Parathyroid adenoma (tissue), 2 donors: ENCODE measurements at regions not wholly inside any gene's neighbourhood (a gene's known extent, or its start where the extent isn't known, plus 50 kb on each side); places are given as distances from the start of the nearest gene placed in this dataset.

Experiments used
- H2AFZ ChIP-seq: fragments of 300-600 bp; sonication (generic); one replicate; pipeline ENCODE4 v1.7.0; 2017; ENCODE audit warnings: antibody characterized with exemption, mild to moderate bottlenecking
- H3K27ac ChIP-seq: fragments of 300-600 bp; sonication (generic); one replicate; pipeline ENCODE4 v1.7.0; 2017
- H3K27me3 ChIP-seq: fragments of 300-600 bp; sonication (generic); one replicate; pipeline ENCODE4 v1.7.0; 2017; ENCODE audit warnings: low read length; ENCODE audit not compliant: control insufficient read depth, insufficient read depth
- H3K36me3 ChIP-seq: fragments of 300-600 bp; sonication (generic); one replicate; pipeline ENCODE4 v1.7.0; 2017; ENCODE audit warnings: low read length; ENCODE audit not compliant: control insufficient read depth, insufficient read depth
- H3K4me1 ChIP-seq: fragments of 300-600 bp; sonication (generic); one replicate; pipeline ENCODE4 v1.7.0; 2017; ENCODE audit warnings: control low read depth
- H3K4me2 ChIP-seq: fragments of 300-600 bp; sonication (generic); one replicate; pipeline ENCODE4 v1.7.0; 2017; ENCODE audit warnings: low read length
- H3K4me3 ChIP-seq: fragments of 300-600 bp; sonication (generic); one replicate; pipeline ENCODE4 v1.7.0; 2017; ENCODE audit warnings: low read depth, low read length
- H3K79me2 ChIP-seq: fragments of 300-600 bp; sonication (generic); one replicate; pipeline ENCODE4 v1.7.0; 2017; ENCODE audit warnings: control low read depth
- H3K9ac ChIP-seq: fragments of 300-600 bp; sonication (generic); one replicate; pipeline ENCODE4 v1.7.0; 2017; ENCODE audit warnings: mild to moderate bottlenecking
- H3K9me3 ChIP-seq: fragments of 300-600 bp; sonication (generic); one replicate; pipeline ENCODE4 v1.7.0; 2017; ENCODE audit warnings: low read length; ENCODE audit not compliant: control insufficient read depth
- TF ChIP-seq, protein P1 (sequence below): fragments of 300-600 bp; sonication (generic); IDR thresholded peaks from one replicate; pipeline ENCODE4 v1.7.0; 2017; ENCODE audit warnings: antibody characterized with exemption, mild to moderate bottlenecking
- donor health status: primary hyperparathyroidism.

DNA sequence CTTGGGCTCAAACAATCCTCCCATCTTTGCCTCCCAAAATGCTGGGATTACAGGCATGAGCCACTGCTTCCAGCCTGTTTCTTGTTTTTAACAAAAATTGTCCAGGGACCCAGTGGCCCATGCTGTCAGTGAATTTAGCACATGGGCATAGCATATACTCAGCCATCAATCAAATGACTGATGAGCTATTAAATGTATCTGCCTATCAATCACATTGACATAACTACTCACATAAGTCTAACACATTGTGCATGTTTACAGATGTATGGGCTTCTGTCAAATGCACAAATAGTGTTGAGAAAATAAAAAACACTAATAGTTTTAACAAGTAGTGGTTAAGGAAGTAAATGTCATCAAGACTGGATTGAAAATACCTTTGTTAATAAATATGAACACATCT is 249.4 kb downstream of the COX18 start:
- H2AFZ ChIP-seq: no peak overlapping the region
- no peaks in the 10 kb centered on the region for H3K4me1 ChIP-seq
- no peaks in the 10 kb centered on the region for H3K27me3 ChIP-seq
- no peaks in the 10 kb centered on the region for H3K79me2 ChIP-seq
- no peak overlapping the region for H3K9ac ChIP-seq
- H3K36me3 ChIP-seq: no peaks in the 10 kb centered on the region
- H3K9me3 ChIP-seq: no peaks in the 10 kb centered on the region
- no peak overlapping the region for H3K4me2 ChIP-seq
- TF ChIP-seq, protein P1, sequence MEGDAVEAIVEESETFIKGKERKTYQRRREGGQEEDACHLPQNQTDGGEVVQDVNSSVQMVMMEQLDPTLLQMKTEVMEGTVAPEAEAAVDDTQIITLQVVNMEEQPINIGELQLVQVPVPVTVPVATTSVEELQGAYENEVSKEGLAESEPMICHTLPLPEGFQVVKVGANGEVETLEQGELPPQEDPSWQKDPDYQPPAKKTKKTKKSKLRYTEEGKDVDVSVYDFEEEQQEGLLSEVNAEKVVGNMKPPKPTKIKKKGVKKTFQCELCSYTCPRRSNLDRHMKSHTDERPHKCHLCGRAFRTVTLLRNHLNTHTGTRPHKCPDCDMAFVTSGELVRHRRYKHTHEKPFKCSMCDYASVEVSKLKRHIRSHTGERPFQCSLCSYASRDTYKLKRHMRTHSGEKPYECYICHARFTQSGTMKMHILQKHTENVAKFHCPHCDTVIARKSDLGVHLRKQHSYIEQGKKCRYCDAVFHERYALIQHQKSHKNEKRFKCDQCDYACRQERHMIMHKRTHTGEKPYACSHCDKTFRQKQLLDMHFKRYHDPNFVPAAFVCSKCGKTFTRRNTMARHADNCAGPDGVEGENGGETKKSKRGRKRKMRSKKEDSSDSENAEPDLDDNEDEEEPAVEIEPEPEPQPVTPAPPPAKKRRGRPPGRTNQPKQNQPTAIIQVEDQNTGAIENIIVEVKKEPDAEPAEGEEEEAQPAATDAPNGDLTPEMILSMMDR: no peak
- no peak overlapping the region for H3K4me3 ChIP-seq
- peak overlapping the region; percentile 24 for H3K27ac ChIP-seq

DNA sequence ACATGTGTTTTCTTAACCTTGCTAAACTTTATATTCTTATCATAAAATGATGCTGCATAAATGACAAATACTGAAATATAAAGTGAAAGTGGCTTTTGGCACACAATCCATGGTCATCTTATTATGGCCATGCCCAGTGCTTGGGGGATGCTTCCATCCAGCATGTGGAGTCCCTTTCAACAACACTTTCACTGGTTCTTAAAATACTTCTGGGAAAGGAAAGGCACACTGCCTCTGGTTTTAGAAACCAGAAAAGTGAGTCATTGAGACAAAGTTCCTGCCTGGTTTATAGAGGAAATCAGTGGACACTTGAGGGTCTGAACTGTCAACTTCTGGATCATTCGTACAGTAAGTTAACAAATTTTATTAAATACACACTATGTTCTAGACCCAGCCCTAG is 248.0 kb upstream of the ADAMTS3 start:
- TF ChIP-seq, protein P1: no peak
- no peak overlapping the region for H2AFZ ChIP-seq
- H3K79me2 ChIP-seq: no peaks in the 10 kb centered on the region
- H3K4me2 ChIP-seq: no peak overlapping the region
- H3K9me3 ChIP-seq: no peaks in the 10 kb centered on the region
- H3K9ac ChIP-seq: no peak overlapping the region
- H3K36me3 ChIP-seq: no peaks in the 10 kb centered on the region
- no peak overlapping the region for H3K4me3 ChIP-seq
- no peaks in the 10 kb centered on the region for H3K27me3 ChIP-seq
- H3K27ac ChIP-seq: no peak overlapping the region
- H3K4me1 ChIP-seq: no peaks in the 10 kb centered on the region

DNA sequence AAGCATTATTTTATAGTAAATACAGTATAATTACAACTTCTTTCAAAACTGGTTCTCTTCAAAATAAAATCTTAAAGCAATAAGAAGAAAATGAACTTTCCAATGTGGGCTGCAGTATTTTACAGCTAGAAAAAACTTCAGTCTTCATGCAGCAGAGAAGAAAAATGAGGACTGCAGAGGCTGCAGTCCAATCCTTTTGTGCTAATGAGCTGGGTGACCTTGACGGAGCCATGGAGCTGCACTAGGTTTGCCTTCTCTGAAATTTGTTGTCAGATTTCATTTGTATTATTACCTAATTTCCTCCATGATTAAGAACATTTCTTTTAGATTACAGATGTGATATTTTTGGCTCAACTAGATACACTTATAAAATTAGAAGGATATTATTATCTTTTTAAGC is 245.2 kb upstream of the ADAMTS3 start:
- Histone ChIP-seq H3K27ac (no peak overlapping the region), H3K9ac (no peak overlapping the region)

DNA sequence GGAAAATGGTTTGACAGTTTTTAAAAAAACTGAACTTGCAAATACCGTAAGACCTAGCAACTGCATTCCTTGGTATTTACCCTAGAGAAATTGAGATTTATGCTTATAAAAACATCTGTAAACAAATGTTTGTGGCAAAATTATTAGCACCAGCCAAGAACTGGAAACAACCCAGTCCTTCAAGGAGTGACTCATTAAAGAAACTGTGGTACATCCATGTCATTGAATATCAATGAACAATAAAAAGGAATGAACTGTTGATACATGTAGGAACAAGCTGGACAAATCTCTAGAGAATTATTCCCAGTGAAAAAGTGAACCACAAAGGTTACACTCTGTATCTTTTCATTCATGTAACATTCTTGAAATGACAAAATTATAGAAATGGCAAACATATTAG is 240.2 kb upstream of the ADAMTS3 start:
- Histone ChIP-seq H3K4me3 (no peak overlapping the region), H3K27me3 (no peaks in the 10 kb centered on the region), H3K36me3 (no peaks in the 10 kb centered on the region), H3K9ac (no peak overlapping the region), H3K27ac (no peak overlapping the region), H3K4me1 (no peaks in the 10 kb centered on the region), H3K4me2 (no peak overlapping the region), H3K79me2 (no peaks in the 10 kb centered on the region), H3K9me3 (no peaks in the 10 kb centered on the region), H2AFZ (no peak overlapping the region)
- TF ChIP-seq, protein P1: no peak

More for the DNA sequence above, 245.2 kb upstream of the ADAMTS3 start:
- Histone ChIP-seq H3K79me2 (no peaks in the 10 kb centered on the region), H3K36me3 (no peaks in the 10 kb centered on the region), H2AFZ (no peak overlapping the region), H3K9me3 (no peaks in the 10 kb centered on the region), H3K4me2 (no peak overlapping the region), H3K4me3 (no peak overlapping the region), H3K27me3 (no peaks in the 10 kb centered on the region), H3K4me1 (no peaks in the 10 kb centered on the region)
- TF ChIP-seq, protein P1: no peak

DNA sequence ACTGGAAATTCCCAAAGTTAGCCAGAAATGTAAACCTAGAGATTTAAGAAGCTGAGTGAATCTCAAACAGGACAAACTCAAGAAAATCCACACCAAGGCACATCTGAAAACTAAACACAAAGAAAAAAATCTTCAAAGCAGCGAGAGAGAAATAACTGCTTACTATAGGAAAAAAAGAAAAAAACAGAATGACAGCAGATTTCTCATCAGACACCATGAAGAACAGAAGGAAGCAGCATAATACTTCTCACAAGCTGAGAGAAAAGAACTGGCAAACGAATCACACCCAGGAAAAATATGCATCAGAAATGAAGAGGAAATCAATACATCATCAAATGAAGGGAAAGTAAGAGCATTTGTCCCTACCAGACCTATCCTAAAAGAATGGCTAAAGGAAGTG is 236.3 kb upstream of the ADAMTS3 start:
- Histone ChIP-seq H3K27ac (no peak overlapping the region), H3K4me1 (no peaks in the 10 kb centered on the region), H3K36me3 (no peaks in the 10 kb centered on the region), H3K9ac (no peak overlapping the region), H3K4me3 (no peak overlapping the region), H3K9me3 (no peaks in the 10 kb centered on the region), H3K79me2 (no peaks in the 10 kb centered on the region), H3K27me3 (no peaks in the 10 kb centered on the region), H2AFZ (no peak overlapping the region), H3K4me2 (no peak overlapping the region)
- TF ChIP-seq, protein P1: no peak
